PC-3 (cell line): ENCODE measurements at regions not wholly inside any gene's neighbourhood (a gene's known extent, or its start where the extent isn't known, plus 50 kb on each side); places are given as distances from the start of the nearest gene placed in this dataset.

Experiments
- ATAC-seq: fragments of 200-7000 bp; cut with Tn5 transposase; 2 replicates; pipeline ENCODE4 v1.9.1; 2020; ENCODE audit warnings: mild to moderate bottlenecking, moderate library complexity
- BruUV-seq: library from RNA; stranded (reverse); fragments of 400-500 nt; replicated peaks from 2 replicates; lab custom pipeline; 2021; lab: Mats Ljungman, UMichigan
- CTCF ChIA-PET: fragments of 300-600 bp; sonication (Branson Sonifier 250); formaldehyde crosslinking; loops from one replicate; lab custom pipeline; 2022; ENCODE audit warnings: antibody characterized with exemption; lab: Charles Lee
- POLR2A ChIA-PET: fragments of 300-600 bp; sonication (Branson Sonifier 250); formaldehyde crosslinking; loops from one replicate; lab custom pipeline; 2022; ENCODE audit warnings: antibody characterized with exemption; ENCODE audit not compliant: unreplicated experiment; lab: Charles Lee
- DNase-seq: peaks from one replicate; pipeline ENCODE4 v3.0.0-alpha.2; 2015
- H2AFZ ChIP-seq: fragments of 300-600 bp; sonication (generic); 2 replicates; pipeline ENCODE4 v1.6.0; 2016; ENCODE audit warnings: antibody characterized with exemption, low read length
- H3F3A ChIP-seq: fragments of 300-600 bp; sonication (generic); one replicate; pipeline ENCODE4 v1.6.0; 2017; ENCODE audit warnings: antibody characterized with exemption, low read length, control low read depth, mild to moderate bottlenecking; ENCODE audit not compliant: unreplicated experiment
- H3K27ac ChIP-seq: fragments of 300-600 bp; sonication (generic); 2 replicates; pipeline ENCODE4 v1.5.1; 2016; ENCODE audit warnings: mild to moderate bottlenecking, low read length
- H3K27me3 ChIP-seq: fragments of 300-600 bp; sonication (generic); 2 replicates; pipeline ENCODE4 v1.6.1; 2016; ENCODE audit warnings: low read length, mixed read lengths
- H3K36me3 ChIP-seq: fragments of 300-600 bp; sonication (generic); 2 replicates; pipeline ENCODE4 v1.6.1; 2016; ENCODE audit warnings: low read depth, mixed run types, low read length, mixed read lengths
- H3K4me1 ChIP-seq: fragments of 300-600 bp; sonication (generic); 2 replicates; pipeline ENCODE4 v1.5.1; 2016; ENCODE audit warnings: low read length; ENCODE audit not compliant: insufficient read depth
- H3K4me2 ChIP-seq: fragments of 300-600 bp; sonication (generic); 2 replicates; pipeline ENCODE4 v1.6.0; 2016; ENCODE audit warnings: low read length
- H3K4me3 ChIP-seq: fragments of 300-600 bp; sonication (generic); 2 replicates; pipeline ENCODE4 v1.5.1; 2016; ENCODE audit warnings: mild to moderate bottlenecking, low read length, mixed read lengths
- H3K79me2 ChIP-seq: fragments of 300-600 bp; sonication (generic); 2 replicates; pipeline ENCODE4 v1.6.1; 2017; ENCODE audit warnings: low read length, mixed read lengths
- H3K9ac ChIP-seq: fragments of 300-600 bp; sonication (generic); 2 replicates; pipeline ENCODE4 v1.6.0; 2016; ENCODE audit warnings: mild to moderate bottlenecking, low read length
- H3K9me2 ChIP-seq: fragments of 300-600 bp; sonication (generic); replicated peaks from 2 replicates; pipeline ENCODE4 v1.6.1; 2016; ENCODE audit warnings: mixed run types, low read length, mixed read lengths
- H3K9me3 ChIP-seq: fragments of 300-600 bp; sonication (generic); 2 replicates; pipeline ENCODE4 v1.6.1; 2016; ENCODE audit warnings: low read length, mixed read lengths
- H4K20me1 ChIP-seq: fragments of 300-600 bp; sonication (generic); 2 replicates; pipeline ENCODE4 v1.6.1; 2016; ENCODE audit warnings: low read length, mixed read lengths
- EZH2 ChIP-seq: fragments of 300-600 bp; sonication (generic); IDR thresholded peaks from one replicate; pipeline ENCODE4 v1.6.1; 2017; ENCODE audit warnings: antibody characterized with exemption, mild to moderate bottlenecking, low read length; ENCODE audit not compliant: unreplicated experiment
- EZH2phosphoT487 ChIP-seq: fragments of 300-600 bp; sonication (generic); IDR thresholded peaks from 2 replicates; pipeline ENCODE4 v1.6.1; 2018; ENCODE audit warnings: mild to moderate bottlenecking, antibody characterized with exemption, low read length, borderline replicate concordance
- intact Hi-C: fragments of 100-400 bp; cut with micrococcal nuclease; formaldehyde crosslinking; loops from 2 replicates; pipeline ENCODE4 v1.9.0; 2023
- TF ChIP-seq, protein P1 (sequence below): fragments of 300-600 bp; sonication (generic); conservative IDR thresholded peaks from 2 replicates; pipeline ENCODE4 v1.5.1; 2017; ENCODE audit warnings: antibody characterized with exemption, low read depth, mild to moderate bottlenecking, low read length

DNA sequence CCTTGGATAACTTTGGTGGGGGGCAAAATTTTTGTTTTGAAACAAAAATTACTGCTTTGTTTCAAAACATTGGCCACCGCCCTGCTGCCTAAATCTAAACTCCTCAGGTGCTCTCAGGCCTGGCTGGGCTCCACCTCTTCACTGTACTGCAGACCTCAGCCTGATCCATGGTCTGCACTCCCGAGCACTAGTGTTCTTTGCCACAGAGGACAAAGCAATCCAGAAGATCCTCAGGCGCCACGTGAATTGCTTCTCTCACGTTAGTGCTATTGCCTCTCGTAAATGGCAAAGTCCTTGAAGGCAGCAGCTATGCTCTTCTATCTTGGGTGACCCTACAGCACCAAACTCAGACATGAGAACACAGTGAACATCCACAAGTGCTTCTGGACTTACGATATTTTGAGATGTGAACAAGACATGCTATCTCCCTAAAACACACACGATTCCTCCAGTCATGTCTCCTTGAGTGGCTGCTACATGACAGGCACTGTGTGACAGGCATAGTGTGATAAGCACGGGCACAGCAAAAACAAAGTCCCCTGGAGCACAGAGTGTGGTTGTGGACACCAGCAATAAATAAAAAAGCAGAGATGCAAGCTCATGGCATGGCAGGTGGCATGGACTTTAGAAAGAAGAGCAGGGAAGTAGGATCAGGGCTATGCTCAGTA, 582.1 kb upstream of the DPP6 start:
- no peaks in the 10 kb centered on the region for H4K20me1 ChIP-seq
- no peaks in the 10 kb centered on the region for H3F3A ChIP-seq
- intact Hi-C loops: no loop called here

DNA sequence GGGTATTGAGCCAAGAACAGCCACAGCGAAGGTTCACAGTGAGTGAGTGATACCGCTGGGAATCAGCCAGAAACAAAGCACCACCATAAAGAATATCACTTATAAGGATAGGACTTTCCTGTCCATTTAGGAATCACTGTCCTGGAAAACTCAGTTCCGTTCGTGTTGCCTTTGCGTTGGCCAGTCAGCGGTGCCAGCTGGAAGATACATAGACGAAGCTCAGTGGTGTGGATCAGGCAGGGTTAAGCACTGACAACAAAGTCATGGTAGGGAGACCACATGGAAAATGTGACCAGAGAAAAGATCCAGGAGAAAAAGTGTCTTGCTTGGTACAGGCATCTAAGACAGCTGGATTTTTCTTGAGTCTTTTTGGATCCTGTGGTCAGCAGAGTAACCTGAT, 579.7 kb upstream of the DPP6 start:
- intact Hi-C loops: no loop called here
- Histone ChIP-seq H3K27ac (no peak overlapping the region), H3K79me2 (no peaks in the 10 kb centered on the region), H3K4me2 (no peak overlapping the region), H3K4me1 (no peaks in the 10 kb centered on the region), H3K9me3 (no peaks in the 10 kb centered on the region), H4K20me1 (no peaks in the 10 kb centered on the region), H3K4me3 (no peak overlapping the region), H3F3A (no peaks in the 10 kb centered on the region), H3K9me2 (no peaks in the 10 kb centered on the region), H3K9ac (no peak overlapping the region), H2AFZ (no peak overlapping the region), H3K27me3 (no peaks in the 10 kb centered on the region), H3K36me3 (no peaks in the 10 kb centered on the region)
- TF ChIP-seq EZH2phosphoT487: no peak
- TF ChIP-seq, protein P1, sequence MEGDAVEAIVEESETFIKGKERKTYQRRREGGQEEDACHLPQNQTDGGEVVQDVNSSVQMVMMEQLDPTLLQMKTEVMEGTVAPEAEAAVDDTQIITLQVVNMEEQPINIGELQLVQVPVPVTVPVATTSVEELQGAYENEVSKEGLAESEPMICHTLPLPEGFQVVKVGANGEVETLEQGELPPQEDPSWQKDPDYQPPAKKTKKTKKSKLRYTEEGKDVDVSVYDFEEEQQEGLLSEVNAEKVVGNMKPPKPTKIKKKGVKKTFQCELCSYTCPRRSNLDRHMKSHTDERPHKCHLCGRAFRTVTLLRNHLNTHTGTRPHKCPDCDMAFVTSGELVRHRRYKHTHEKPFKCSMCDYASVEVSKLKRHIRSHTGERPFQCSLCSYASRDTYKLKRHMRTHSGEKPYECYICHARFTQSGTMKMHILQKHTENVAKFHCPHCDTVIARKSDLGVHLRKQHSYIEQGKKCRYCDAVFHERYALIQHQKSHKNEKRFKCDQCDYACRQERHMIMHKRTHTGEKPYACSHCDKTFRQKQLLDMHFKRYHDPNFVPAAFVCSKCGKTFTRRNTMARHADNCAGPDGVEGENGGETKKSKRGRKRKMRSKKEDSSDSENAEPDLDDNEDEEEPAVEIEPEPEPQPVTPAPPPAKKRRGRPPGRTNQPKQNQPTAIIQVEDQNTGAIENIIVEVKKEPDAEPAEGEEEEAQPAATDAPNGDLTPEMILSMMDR: no peak
- TF ChIP-seq EZH2: no peak
- DNase-seq: no peak
- ATAC-seq: no peak
- no TSS peak for BruUV-seq
- CTCF ChIA-PET: no interaction called here
- POLR2A ChIA-PET: no interaction called here

More for the DNA sequence above, 582.1 kb upstream of the DPP6 start:
- BruUV-seq: no TSS peak
- Histone ChIP-seq H3K79me2 (no peaks in the 10 kb centered on the region), H3K4me1 (no peaks in the 10 kb centered on the region), H3K9me2 (no peaks in the 10 kb centered on the region), H3K27ac (no peak overlapping the region), H3K9ac (no peak overlapping the region), H3K27me3 (no peaks in the 10 kb centered on the region), H3K4me3 (no peak overlapping the region), H3K36me3 (no peaks in the 10 kb centered on the region), H3K4me2 (no peak overlapping the region), H3K9me3 (no peaks in the 10 kb centered on the region), H2AFZ (no peak overlapping the region)
- DNase-seq (no peak), ATAC-seq (no peak)
- TF ChIP-seq, protein P1: no peak
- TF ChIP-seq EZH2 (no peak), EZH2phosphoT487 (no peak)
- CTCF ChIA-PET: no interaction called here
- POLR2A ChIA-PET: no interaction called here

DNA sequence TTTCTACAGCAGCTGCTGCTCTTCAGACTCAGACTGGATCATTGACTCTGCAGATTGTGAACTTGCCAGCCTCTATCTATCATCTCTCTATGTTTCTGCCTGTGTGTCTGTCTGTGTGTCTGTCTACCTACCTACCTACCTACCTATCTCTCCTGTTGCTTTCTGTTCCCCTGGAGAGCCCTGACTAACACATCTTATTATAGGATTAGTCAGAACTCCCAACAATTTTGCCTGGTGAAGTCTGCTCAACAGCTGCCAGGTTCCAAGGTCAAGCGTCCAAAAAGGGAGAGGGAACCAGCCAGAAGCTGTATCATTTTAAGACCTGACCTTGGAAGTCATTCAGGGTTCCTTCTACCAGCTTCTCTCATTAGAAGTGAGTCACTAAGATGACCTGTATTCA, 579.0 kb upstream of the DPP6 start:
- H3K4me3 ChIP-seq: no peak overlapping the region
- no peaks in the 10 kb centered on the region for H4K20me1 ChIP-seq
- no peaks in the 10 kb centered on the region for H3F3A ChIP-seq
- ATAC-seq: no peak
- ChIA-PET POLR2A (no interaction called here), CTCF (no interaction called here)
- H3K9ac ChIP-seq: no peak overlapping the region
- H3K79me2 ChIP-seq: no peaks in the 10 kb centered on the region
- H3K36me3 ChIP-seq: no peaks in the 10 kb centered on the region
- no peaks in the 10 kb centered on the region for H3K27me3 ChIP-seq
- H2AFZ ChIP-seq: no peak overlapping the region
- H3K9me2 ChIP-seq: no peaks in the 10 kb centered on the region
- no TSS peak for BruUV-seq
- TF ChIP-seq EZH2phosphoT487 (no peak), EZH2 (no peak)
- TF ChIP-seq, protein P1: no peak
- no peak overlapping the region for H3K27ac ChIP-seq
- intact Hi-C loops: no loop called here
- no peak for DNase-seq
- H3K4me2 ChIP-seq: no peak overlapping the region
- H3K4me1 ChIP-seq: no peaks in the 10 kb centered on the region
- no peaks in the 10 kb centered on the region for H3K9me3 ChIP-seq
